ENCODE measurements at regions not wholly inside any gene's neighbourhood (a gene's known extent, or its start where the extent isn't known, plus 50 kb on each side); places are given as distances from the start of the nearest gene placed in this dataset.

DNA sequence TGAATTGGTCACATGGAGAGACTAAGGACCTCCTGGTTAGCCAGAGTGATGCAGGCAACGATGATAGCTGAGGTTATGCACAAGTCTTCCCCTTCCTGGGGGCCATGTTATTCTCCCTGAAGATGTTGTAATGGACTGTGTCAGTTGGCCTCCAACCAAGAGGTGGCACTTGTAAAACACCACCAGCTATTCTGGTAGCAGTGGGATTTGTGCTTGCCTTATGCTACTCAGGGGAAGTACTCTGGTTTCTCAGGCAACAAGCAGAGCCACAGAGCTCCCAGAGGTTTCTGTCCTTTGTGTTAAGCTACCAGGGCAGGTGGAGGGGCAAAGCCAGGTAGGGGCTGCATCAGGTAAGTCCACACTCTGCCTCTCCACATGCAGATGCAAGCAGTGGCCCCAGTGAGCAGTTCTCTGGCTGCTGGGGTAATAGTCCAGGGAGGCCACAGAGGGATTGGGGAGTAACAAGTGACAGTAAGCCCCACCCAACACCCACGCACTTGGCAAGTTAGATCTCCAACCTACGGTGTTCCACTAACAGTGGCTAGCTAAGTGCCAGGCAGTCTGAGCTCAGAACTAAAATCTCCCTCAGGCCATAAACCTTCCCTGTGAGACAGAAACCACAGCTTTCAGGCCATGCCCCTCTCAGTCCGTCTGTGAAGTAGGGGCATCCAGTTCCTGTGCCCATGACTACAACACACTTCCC is 99.7 kb downstream of the RND3 start:
- in situ Hi-C loops (cut with HindIII; ENCODE audit: low sequenced_read_pairs) = no loop called here
- TF ChIP-seq, protein P1, sequence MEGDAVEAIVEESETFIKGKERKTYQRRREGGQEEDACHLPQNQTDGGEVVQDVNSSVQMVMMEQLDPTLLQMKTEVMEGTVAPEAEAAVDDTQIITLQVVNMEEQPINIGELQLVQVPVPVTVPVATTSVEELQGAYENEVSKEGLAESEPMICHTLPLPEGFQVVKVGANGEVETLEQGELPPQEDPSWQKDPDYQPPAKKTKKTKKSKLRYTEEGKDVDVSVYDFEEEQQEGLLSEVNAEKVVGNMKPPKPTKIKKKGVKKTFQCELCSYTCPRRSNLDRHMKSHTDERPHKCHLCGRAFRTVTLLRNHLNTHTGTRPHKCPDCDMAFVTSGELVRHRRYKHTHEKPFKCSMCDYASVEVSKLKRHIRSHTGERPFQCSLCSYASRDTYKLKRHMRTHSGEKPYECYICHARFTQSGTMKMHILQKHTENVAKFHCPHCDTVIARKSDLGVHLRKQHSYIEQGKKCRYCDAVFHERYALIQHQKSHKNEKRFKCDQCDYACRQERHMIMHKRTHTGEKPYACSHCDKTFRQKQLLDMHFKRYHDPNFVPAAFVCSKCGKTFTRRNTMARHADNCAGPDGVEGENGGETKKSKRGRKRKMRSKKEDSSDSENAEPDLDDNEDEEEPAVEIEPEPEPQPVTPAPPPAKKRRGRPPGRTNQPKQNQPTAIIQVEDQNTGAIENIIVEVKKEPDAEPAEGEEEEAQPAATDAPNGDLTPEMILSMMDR (IDR thresholded peaks at IDR 0.05; ENCODE audit: low read depth, low read length, missing control alignments) = no peak
- no peak for DNase-seq (ENCODE audit: low read depth)
- H3K4me3 ChIP-seq (ENCODE audit: low read depth, low read length) = no peak overlapping the region

DNA sequence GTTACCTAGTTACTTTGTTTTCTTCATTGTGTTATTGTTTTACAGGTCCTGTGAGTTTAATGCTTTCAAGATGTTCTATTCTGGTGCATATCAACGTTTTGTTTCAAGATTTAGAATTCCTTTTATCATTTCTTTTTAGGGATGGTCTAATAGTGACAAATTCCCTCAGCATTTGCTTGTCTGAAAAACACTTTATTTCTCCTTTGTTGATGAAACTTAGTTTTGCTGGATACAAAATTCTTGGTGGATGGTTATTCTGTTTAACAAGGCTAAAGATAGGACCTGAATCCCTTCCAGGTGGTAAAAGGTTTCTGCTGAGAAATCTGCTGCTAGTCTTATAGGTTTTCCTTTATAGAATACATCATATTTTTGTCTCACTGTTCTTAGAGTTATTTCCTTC is 102.3 kb downstream of the RND3 start:
- in situ Hi-C loops (cut with HindIII; ENCODE audit: low sequenced_read_pairs) = no loop called here
- no peak for DNase-seq (ENCODE audit: low read depth)
- no peak overlapping the region for H3K4me3 ChIP-seq (ENCODE audit: low read depth, low read length)
- TF ChIP-seq, protein P1 (IDR thresholded peaks at IDR 0.05; ENCODE audit: low read depth, low read length, missing control alignments) = no peak

DNA sequence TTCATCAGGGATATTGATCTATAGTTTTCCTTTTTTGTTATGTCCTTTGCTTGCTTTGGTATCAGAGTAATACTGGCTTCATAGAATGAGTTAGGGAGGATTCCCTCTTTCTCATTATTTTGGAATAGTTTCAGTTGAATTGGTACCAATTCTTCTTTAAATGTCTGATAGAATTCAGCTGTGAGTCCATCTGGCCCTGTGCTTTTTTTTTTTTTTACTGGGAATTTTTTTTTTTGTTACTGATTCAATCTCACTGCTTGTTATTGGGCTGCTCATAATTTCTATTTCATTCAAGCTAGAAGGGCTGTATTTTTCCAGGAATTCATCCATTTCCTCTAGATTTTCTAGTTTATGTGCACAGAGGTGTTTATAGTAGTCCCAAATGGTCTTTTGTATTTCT is 103.9 kb downstream of the RND3 start:
- TF ChIP-seq, protein P1 (IDR thresholded peaks at IDR 0.05; ENCODE audit: low read depth, low read length, missing control alignments) = no peak
- in situ Hi-C loops (cut with HindIII; ENCODE audit: low sequenced_read_pairs) = no loop called here

DNA sequence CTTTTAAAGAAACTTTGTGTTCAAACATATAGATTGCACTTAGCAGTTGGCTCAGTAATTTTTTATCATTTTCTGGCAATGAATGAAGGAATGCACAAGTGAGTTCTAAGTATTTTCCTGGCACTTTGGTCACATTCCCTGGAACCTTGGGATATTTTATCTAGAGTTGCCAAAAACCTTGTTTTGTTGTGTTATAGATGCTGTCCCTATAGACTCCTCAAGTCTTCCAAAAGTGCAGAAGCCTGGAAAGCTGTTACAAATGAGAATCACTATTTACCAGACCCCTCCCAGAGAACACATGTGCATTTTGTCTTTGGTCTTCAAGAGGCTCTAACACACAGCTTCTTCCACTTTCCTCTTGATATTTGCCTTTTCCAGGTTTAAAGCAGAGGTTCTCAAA is 108.3 kb downstream of the RND3 start:
- in situ Hi-C loops (cut with HindIII; ENCODE audit: low sequenced_read_pairs) = no loop called here
- DNase-seq (ENCODE audit: low read depth) = no peak
- TF ChIP-seq, protein P1 (IDR thresholded peaks at IDR 0.05; ENCODE audit: low read depth, low read length, missing control alignments) = no peak

More for the DNA sequence above, 103.9 kb downstream of the RND3 start:
- no peak overlapping the region for H3K4me3 ChIP-seq (ENCODE audit: low read depth, low read length)
- no peak for DNase-seq (ENCODE audit: low read depth)

DNA sequence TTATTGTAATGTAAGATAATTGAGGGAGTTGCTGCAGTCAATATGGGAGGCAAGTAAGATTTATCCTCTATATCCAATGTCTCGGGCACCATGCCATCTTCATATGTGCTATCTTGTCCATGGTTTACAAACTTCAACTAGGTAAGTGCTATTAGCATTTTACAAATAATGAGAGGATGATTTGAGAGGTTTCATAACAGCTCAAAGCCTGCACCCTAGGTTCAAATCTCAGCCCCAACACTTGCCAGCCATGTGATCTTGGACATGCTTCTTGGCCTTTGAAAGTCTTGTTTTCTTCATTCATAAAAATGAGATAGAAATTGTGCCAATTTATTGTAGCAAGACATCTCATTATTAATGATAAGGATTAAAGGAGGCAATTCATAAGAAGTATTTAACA is 108.8 kb downstream of the RND3 start:
- in situ Hi-C loops (cut with HindIII; ENCODE audit: low sequenced_read_pairs) = no loop called here
- DNase-seq (ENCODE audit: low read depth) = no peak
- no peak overlapping the region for H3K4me3 ChIP-seq (ENCODE audit: low read depth, low read length)
- TF ChIP-seq, protein P1 (IDR thresholded peaks at IDR 0.05; ENCODE audit: low read depth, low read length, missing control alignments) = no peak

More for the DNA sequence above, 108.3 kb downstream of the RND3 start:
- no peak overlapping the region for H3K4me3 ChIP-seq (ENCODE audit: low read depth, low read length)

DNA sequence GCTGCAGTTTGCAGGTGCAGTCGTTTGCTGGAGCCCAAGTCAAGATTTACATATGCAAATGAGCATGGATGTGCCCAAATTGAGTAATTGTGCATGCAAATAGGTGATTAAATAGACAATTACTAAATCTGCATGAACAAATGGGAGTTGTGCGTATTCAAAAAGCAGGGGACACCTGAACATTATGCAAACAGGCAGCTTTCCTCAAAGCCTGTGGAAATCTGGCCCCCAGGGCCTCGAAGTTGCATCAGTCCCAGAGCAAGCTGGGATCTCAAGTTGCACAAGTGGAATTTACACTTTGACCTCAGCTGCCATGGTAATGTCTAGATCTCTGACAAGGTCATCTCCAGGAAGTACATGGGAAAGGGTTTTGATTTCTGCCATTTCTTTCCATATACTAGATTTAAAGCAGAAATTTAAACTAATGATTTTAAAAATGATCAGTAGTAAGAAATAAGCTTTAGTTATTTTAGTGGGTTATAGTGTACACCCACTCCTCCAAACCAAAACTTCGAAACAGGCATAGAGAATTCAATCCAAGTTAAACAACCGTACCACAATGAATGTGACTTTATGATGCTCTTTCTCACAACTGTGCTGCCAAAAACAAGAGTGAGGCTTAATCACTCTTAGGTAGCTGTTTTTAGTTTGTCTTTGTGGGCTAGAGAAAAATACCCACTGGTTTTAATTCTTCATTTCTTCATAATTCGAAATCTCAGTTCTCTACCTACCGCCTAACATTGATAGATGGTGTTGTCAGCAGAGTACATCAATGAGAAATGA is 110.7 kb downstream of the RND3 start:
- TF ChIP-seq, protein P1 (IDR thresholded peaks at IDR 0.05; ENCODE audit: low read depth, low read length, missing control alignments) = no peak
- DNase-seq (ENCODE audit: low read depth) = no peak
- in situ Hi-C loops (cut with HindIII; ENCODE audit: low sequenced_read_pairs) = no loop called here
- H3K4me3 ChIP-seq (ENCODE audit: low read depth, low read length) = no peak overlapping the region

All from astrocyte of the cerebellum (primary cell).